Neuronal stem cell (in vitro differentiated cells): ENCODE measurements at regions not wholly inside any gene's neighbourhood (a gene's known extent, or its start where the extent isn't known, plus 50 kb on each side); places are given as distances from the start of the nearest gene placed in this dataset.

ENCODE experiments used
- DNase-seq: peaks from one replicate; pipeline ENCODE4 v3.0.0-alpha.2; 2013; ENCODE audit warnings: low spot score
- H2AFZ ChIP-seq: one replicate; pipeline ENCODE4 v1.6.1; 2013; ENCODE audit warnings: mild to moderate bottlenecking, low read length, inconsistent platforms
- H2AK5ac ChIP-seq: 2 replicates; pipeline ENCODE4 v1.6.1; 2013; ENCODE audit warnings: low read depth, mild to moderate bottlenecking, inconsistent platforms, low read length, moderate library complexity, mixed read lengths
- H2BK120ac ChIP-seq: 2 replicates; pipeline ENCODE4 v1.6.1; 2013; ENCODE audit warnings: low read depth, mild to moderate bottlenecking, inconsistent platforms, low read length, moderate library complexity, mixed read lengths
- H2BK12ac ChIP-seq: one replicate; pipeline ENCODE4 v1.6.1; 2013; ENCODE audit warnings: low read length, inconsistent platforms
- H2BK15ac ChIP-seq: 2 replicates; pipeline ENCODE4 v1.6.1; 2013; ENCODE audit warnings: mild to moderate bottlenecking, low read length, inconsistent platforms, mixed read lengths
- H2BK5ac ChIP-seq: one replicate; pipeline ENCODE4 v1.6.1; 2013; ENCODE audit warnings: inconsistent platforms, mild to moderate bottlenecking, low read length, moderate library complexity
- H3K14ac ChIP-seq: one replicate; pipeline ENCODE4 v1.6.1; 2013; ENCODE audit warnings: low read length, inconsistent platforms
- H3K18ac ChIP-seq: 2 replicates; pipeline ENCODE4 v1.6.1; 2013; ENCODE audit warnings: low read length, inconsistent platforms
- H3K23ac ChIP-seq: 2 replicates; pipeline ENCODE4 v1.6.1; 2013; ENCODE audit warnings: low read depth, mild to moderate bottlenecking, mixed read lengths, low read length, inconsistent platforms; ENCODE audit not compliant: poor library complexity
- H3K27ac ChIP-seq: replicated peaks from 3 replicates; pipeline ENCODE4 v1.5.1; 2013; ENCODE audit warnings: low read length, inconsistent platforms
- H3K27me3 ChIP-seq, 3 experiments: 2 replicates each; pipeline ENCODE4 v1.6.1; 2013; ENCODE audit warnings: low read length in 3 of 3, mild to moderate bottlenecking in 2 of 3, inconsistent platforms in 1 of 3, low read depth in 1 of 3, mixed read lengths in 1 of 3, moderate library complexity in 1 of 3; ENCODE audit not compliant: control insufficient read depth in 3 of 3, insufficient read depth in 3 of 3
- H3K36me3 ChIP-seq, 2 donors: replicated peaks in 1 of 2; 2 replicates each; pipeline ENCODE4 v1.6.1; 2013; ENCODE audit warnings: low read length in 2 of 2; ENCODE audit not compliant: control insufficient read depth in 2 of 2, insufficient read depth in 2 of 2
- H3K4ac ChIP-seq: 2 replicates; pipeline ENCODE4 v1.6.1; 2013; ENCODE audit warnings: inconsistent platforms, mild to moderate bottlenecking, low read length, moderate library complexity
- H3K4me1 ChIP-seq, 2 donors: 1 replicate in 1 of 2; 2 replicates in 1 of 2; pipeline ENCODE4 v1.6.1; 2013; ENCODE audit warnings: low read length in 2 of 2, low read depth in 1 of 2; ENCODE audit not compliant: control insufficient read depth in 2 of 2, insufficient read depth in 1 of 2
- H3K4me2 ChIP-seq: one replicate; pipeline ENCODE4 v1.6.1; 2013; ENCODE audit warnings: mild to moderate bottlenecking, low read length, inconsistent platforms; ENCODE audit not compliant: insufficient read depth, poor library complexity, severe bottlenecking
- H3K4me3 ChIP-seq, 2 donors: 2 replicates each; pipeline ENCODE4 v1.5.1; 2013; ENCODE audit warnings: low read length in 2 of 2, mild to moderate bottlenecking in 2 of 2, inconsistent platforms in 1 of 2, moderate library complexity in 1 of 2
- H3K79me1 ChIP-seq: one replicate; pipeline ENCODE4 v1.6.1; 2013; ENCODE audit warnings: low read depth, mild to moderate bottlenecking, inconsistent platforms, low read length, moderate library complexity
- H3K9ac ChIP-seq: one replicate; pipeline ENCODE4 v1.6.1; 2013; ENCODE audit warnings: mild to moderate bottlenecking, low read depth, low read length, inconsistent platforms; ENCODE audit not compliant: poor library complexity
- H3K9me3 ChIP-seq, 2 donors: replicated peaks in 1 of 2; 2 replicates each; pipeline versions ENCODE3 to v1.6.1; 2013; ENCODE audit warnings: low read length in 2 of 2, mild to moderate bottlenecking in 2 of 2, inconsistent platforms in 1 of 2, low read depth in 1 of 2, mixed read lengths in 1 of 2, moderate library complexity in 1 of 2; ENCODE audit not compliant: control insufficient read depth in 2 of 2, insufficient read depth in 1 of 2
- H4K8ac ChIP-seq: one replicate; pipeline ENCODE4 v1.6.1; 2013; ENCODE audit warnings: low read depth, mild to moderate bottlenecking, inconsistent platforms, low read length, moderate library complexity
- H4K91ac ChIP-seq: one replicate; pipeline ENCODE4 v1.6.1; 2013; ENCODE audit warnings: low read length, low read depth, mild to moderate bottlenecking, inconsistent platforms; ENCODE audit not compliant: poor library complexity
- WGBS, 2 donors: extraction: QIAGEN DNeasy Blood & Tissue Kit; methylation state at CpG; one replicate each; pipeline ENCODE4 v1.1.7; 2013; ENCODE audit warnings: missing lambda C conversion rate in 2 of 2, mixed read lengths in 1 of 2; ENCODE audit not compliant: insufficient read length in 2 of 2, insufficient replicate concordance in 1 of 2; ENCODE audit errors: extremely low coverage in 2 of 2; 5-methylcytosine and 5-hydroxymethylcytosine counted together

DNA sequence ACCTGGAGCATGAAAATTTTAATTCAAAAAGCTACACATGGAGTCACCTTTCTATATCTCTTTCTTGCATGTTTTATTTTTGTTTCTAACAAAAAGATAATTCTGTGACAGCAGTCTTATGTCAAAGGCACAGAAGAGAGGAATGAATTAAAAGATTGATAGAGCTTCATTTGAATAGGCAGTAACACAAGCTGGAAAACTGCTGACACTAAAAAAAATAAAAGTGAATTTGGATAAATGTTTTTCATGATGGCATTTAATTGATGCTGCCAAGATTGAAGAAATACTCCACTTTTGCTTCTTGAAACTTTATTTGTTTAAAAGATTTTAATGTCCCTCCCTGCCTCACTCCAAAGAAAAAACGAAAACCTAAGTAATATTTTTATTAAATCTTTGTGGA, 887.4 kb downstream of the PLA2G4A start:
- H2BK5ac ChIP-seq = no peak overlapping the region
- no peak overlapping the region for H3K18ac ChIP-seq
- H2BK12ac ChIP-seq = no peak overlapping the region
- no peak overlapping the region for H4K91ac ChIP-seq
- no peaks in the 10 kb centered on the region for H3K36me3 ChIP-seq
- WGBS, 2 donors = no CpG with 5 or more reads among the region's 1 CpG
- no peak overlapping the region for H3K9ac ChIP-seq
- no peaks in the 10 kb centered on the region for H3K79me1 ChIP-seq
- no peaks in the 10 kb centered on the region for H3K27me3 ChIP-seq
- H3K9me3 ChIP-seq = no peaks in the 10 kb centered on the region
- no peak overlapping the region for H3K4ac ChIP-seq
- no peak overlapping the region for H3K14ac ChIP-seq
- H3K4me3 ChIP-seq = no peak overlapping the region
- no peak overlapping the region for H3K23ac ChIP-seq
- no peak overlapping the region for H2AFZ ChIP-seq
- no peak overlapping the region for H3K4me2 ChIP-seq
- no peak for DNase-seq
- H3K4me1 ChIP-seq = peaks cover 0 to 1% of the 10 kb centered on the region in 2 donors
- no peak overlapping the region for H2BK120ac ChIP-seq
- no peak overlapping the region for H2AK5ac ChIP-seq
- H2BK15ac ChIP-seq = no peak overlapping the region
- H4K8ac ChIP-seq = no peak overlapping the region
- H3K27ac ChIP-seq = no peak overlapping the region

DNA sequence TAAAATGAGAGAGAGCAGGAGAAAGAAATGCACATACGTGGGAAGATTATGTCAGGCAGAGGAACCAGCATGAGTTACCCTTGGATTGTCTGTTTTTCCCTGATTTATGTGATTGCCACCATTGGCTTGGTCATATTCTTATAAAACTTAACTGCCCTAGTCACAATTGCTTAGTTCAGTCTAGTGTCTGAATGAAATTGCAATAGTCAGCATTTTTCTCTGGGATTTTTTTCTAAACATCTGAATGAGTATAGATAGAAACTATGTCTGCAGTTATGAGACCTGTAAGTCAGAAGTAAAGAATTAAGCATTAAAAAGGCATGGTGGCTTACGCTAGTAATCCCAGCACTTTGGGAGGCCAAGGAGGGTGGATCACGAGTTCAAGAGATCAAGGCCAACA, 889.8 kb downstream of the PLA2G4A start:
- no peak overlapping the region for H3K4me3 ChIP-seq
- no peak overlapping the region for H2BK15ac ChIP-seq
- no peak overlapping the region for H2AFZ ChIP-seq
- no peaks in the 10 kb centered on the region for H3K79me1 ChIP-seq
- WGBS, 2 donors = no CpG with 5 or more reads among the region's 3 CpGs
- no peak overlapping the region for H4K8ac ChIP-seq
- no peak overlapping the region for H3K18ac ChIP-seq
- no peak overlapping the region for H2BK12ac ChIP-seq
- no peak overlapping the region for H3K23ac ChIP-seq
- no peak overlapping the region for H3K4ac ChIP-seq
- no peak overlapping the region for H3K14ac ChIP-seq
- H3K27me3 ChIP-seq = no peaks in the 10 kb centered on the region
- H2BK5ac ChIP-seq = no peak overlapping the region
- no peak overlapping the region for H4K91ac ChIP-seq
- H2AK5ac ChIP-seq = no peak overlapping the region
- H3K36me3 ChIP-seq = no peaks in the 10 kb centered on the region
- DNase-seq = no peak
- H3K4me2 ChIP-seq = no peak overlapping the region
- peaks cover 0 to 1% of the 10 kb centered on the region in 2 donors for H3K4me1 ChIP-seq
- no peaks in the 10 kb centered on the region for H3K9me3 ChIP-seq
- H2BK120ac ChIP-seq = no peak overlapping the region
- no peak overlapping the region for H3K27ac ChIP-seq
- no peak overlapping the region for H3K9ac ChIP-seq

DNA sequence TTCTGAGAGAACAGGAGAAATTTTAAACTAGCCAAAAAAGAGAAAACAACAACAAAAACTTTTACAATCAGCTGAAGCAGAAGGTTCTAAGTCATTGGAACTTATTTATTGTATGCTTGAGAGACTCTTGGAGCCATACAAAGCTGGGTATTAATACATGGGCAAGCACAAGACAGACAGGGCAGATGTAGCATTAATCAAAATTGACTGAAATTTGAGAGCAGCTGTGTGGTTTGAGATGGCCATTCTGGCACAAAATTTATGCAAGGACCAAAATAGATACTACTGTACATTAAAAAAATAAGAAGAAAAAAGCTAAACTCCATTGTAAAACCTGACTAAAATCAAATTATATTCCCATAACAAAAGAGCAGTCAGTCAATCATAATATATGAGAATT, 892.5 kb downstream of the PLA2G4A start:
- Histone ChIP-seq H3K18ac (no peak overlapping the region), H2AFZ (no peak overlapping the region), H3K4me1 (no peaks in the 10 kb centered on the region), H3K79me1 (no peaks in the 10 kb centered on the region), H3K9me3 (no peaks in the 10 kb centered on the region), H2BK15ac (no peak overlapping the region), H3K4me3 (no peak overlapping the region), H2BK5ac (no peak overlapping the region), H3K27ac (no peak overlapping the region), H4K91ac (no peak overlapping the region), H3K4me2 (no peak overlapping the region), H3K36me3 (no peaks in the 10 kb centered on the region), H3K4ac (no peak overlapping the region), H3K14ac (no peak overlapping the region), H2BK12ac (no peak overlapping the region), H3K23ac (no peak overlapping the region), H3K9ac (no peak overlapping the region), H4K8ac (no peak overlapping the region), H2BK120ac (no peak overlapping the region), H2AK5ac (no peak overlapping the region), H3K27me3 (no peaks in the 10 kb centered on the region)
- no peak for DNase-seq

DNA sequence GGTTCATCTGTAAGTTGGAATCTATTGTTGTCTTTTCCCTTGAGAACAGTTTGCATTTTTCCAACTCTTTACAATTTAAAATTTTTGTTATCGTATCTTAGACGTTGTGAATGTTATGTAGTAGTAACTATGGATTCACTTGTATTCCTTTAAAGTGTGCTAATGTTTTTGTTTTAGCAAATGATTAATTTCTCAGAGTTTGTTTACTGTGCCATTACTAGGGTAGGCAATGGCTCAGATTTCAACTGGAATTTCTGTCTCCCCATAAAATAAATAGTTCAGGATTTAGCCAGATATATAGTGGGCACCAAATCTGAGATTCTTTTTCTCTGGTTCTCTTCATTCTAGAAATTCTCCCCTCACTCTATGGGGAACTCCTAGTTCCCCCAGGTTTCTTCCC, 896.5 kb downstream of the PLA2G4A start:
- no peak overlapping the region for H3K4me2 ChIP-seq
- no peak overlapping the region for H2BK12ac ChIP-seq
- H4K8ac ChIP-seq = no peak overlapping the region
- H3K14ac ChIP-seq = no peak overlapping the region
- H3K9me3 ChIP-seq = no peaks in the 10 kb centered on the region
- no peaks in the 10 kb centered on the region for H3K79me1 ChIP-seq
- no peak overlapping the region for H2AFZ ChIP-seq
- no peak overlapping the region for H3K27ac ChIP-seq
- no peaks in the 10 kb centered on the region for H3K27me3 ChIP-seq
- H2BK120ac ChIP-seq = no peak overlapping the region
- no peak overlapping the region for H2BK15ac ChIP-seq
- no peak overlapping the region for H4K91ac ChIP-seq
- H3K23ac ChIP-seq = no peak overlapping the region
- no peak overlapping the region for H3K9ac ChIP-seq
- no peak overlapping the region for H3K4ac ChIP-seq
- no peak overlapping the region for H3K18ac ChIP-seq
- H3K4me1 ChIP-seq = no peaks in the 10 kb centered on the region
- no peak for DNase-seq
- H3K4me3 ChIP-seq = no peak overlapping the region
- no peak overlapping the region for H2AK5ac ChIP-seq
- no peak overlapping the region for H2BK5ac ChIP-seq
- H3K36me3 ChIP-seq = no peaks in the 10 kb centered on the region
- no CpG with 5 or more reads among the region's 2 CpGs for WGBS, 2 donors
